ENCODE measurements at regions not wholly inside any gene's neighbourhood (a gene's known extent, or its start where the extent isn't known, plus 50 kb on each side); places are given as distances from the start of the nearest gene placed in this dataset.
"Not testable (repeated sequence)": the region's sequence is repeated elsewhere in the genome, so short reads cannot be mapped to it uniquely, and the experiment has no call there.

GRCh38 chr2:2919574-2920365 lies 457.8 kb downstream of the EIPR1 start:
- DNase-seq = no peak

- no peak for DNase-seq
Measured at GRCh38 chr2:2919026-2919425, 458.6 kb downstream of the EIPR1 start.

GRCh38 chr2:2916621-2917020 lies 461.0 kb downstream of the EIPR1 start:
- DNase-seq = no peak

- no peak for DNase-seq
Measured at GRCh38 chr2:2914252-2914651, 463.4 kb downstream of the EIPR1 start.

GRCh38 chr2:2913601-2914120 lies 464.0 kb downstream of the EIPR1 start:
- DNase-seq = no peak

- no peak for DNase-seq
Measured at GRCh38 chr2:2912731-2913130, 464.9 kb downstream of the EIPR1 start.

- DNase-seq = no peak
Measured at GRCh38 chr2:2912293-2912692, 465.3 kb downstream of the EIPR1 start.

- DNase-seq = no peak
Measured at GRCh38 chr2:2910259-2910658, 467.4 kb downstream of the EIPR1 start.

- no peak for DNase-seq
Measured at GRCh38 chr2:2909086-2910035, 468.3 kb downstream of the EIPR1 start.

GRCh38 chr2:2906091-2906490 lies 471.5 kb downstream of the EIPR1 start:
- DNase-seq = no peak

GRCh38 chr2:2904721-2905350 lies 472.8 kb downstream of the EIPR1 start:
- no peak for DNase-seq

- no peak for DNase-seq
Measured at GRCh38 chr2:2902547-2903281, 474.9 kb downstream of the EIPR1 start.

GRCh38 chr2:2901384-2902345 lies 476.0 kb downstream of the EIPR1 start:
- DNase-seq = no peak

GRCh38 chr2:2899826-2900225 lies 477.8 kb downstream of the EIPR1 start:
- DNase-seq = no peak

- DNase-seq = no peak
Measured at GRCh38 chr2:2898744-2899143, 478.9 kb downstream of the EIPR1 start.

GRCh38 chr2:2896643-2897042 lies 481.0 kb downstream of the EIPR1 start:
- no peak for DNase-seq

- no peak for DNase-seq
Measured at GRCh38 chr2:2896011-2896410, 481.6 kb downstream of the EIPR1 start.

GRCh38 chr2:2894011-2894410 lies 483.6 kb downstream of the EIPR1 start:
- DNase-seq = not testable (repeated sequence)

GRCh38 chr2:2892892-2893291 lies 484.7 kb downstream of the EIPR1 start:
- no peak for DNase-seq

GRCh38 chr2:2892378-2892777 lies 485.2 kb downstream of the EIPR1 start:
- no peak for DNase-seq

GRCh38 chr2:2890901-2891300 lies 486.7 kb downstream of the EIPR1 start:
- no peak for DNase-seq

Measured in fibroblast of upper back skin (primary cell).